ENCODE measurements at regions not wholly inside any gene's neighbourhood (a gene's known extent, or its start where the extent isn't known, plus 50 kb on each side); places are given as distances from the start of the nearest gene placed in this dataset.

DNA sequence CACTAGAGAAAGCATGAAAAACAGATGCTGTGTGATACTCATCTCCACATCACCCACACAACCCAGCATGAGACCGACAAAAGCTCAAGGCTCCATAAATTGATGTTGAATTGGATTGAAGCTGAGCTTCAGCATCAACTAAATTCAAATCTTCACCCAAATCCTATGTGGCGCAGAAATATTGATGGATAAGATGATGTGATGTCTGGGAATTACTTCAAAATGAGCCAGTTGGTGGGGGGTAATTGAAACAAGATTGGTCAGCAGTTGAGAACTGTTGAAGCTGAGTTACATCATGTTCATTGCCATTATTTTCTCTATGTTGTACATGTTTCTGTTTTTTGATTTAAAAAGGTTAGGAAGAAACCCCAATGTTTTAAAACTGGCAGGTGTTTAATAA, 166.5 kb upstream of the STS start:
- no peak for TF ChIP-seq CTCF (conservative IDR thresholded peaks at IDR 0.05; ENCODE audit: low read depth, low read length)
- H3K4me3 ChIP-seq (ENCODE audit: low read depth, low read length): no peak overlapping the region
- DNase-seq (ENCODE audit: low read depth): no peak

DNA sequence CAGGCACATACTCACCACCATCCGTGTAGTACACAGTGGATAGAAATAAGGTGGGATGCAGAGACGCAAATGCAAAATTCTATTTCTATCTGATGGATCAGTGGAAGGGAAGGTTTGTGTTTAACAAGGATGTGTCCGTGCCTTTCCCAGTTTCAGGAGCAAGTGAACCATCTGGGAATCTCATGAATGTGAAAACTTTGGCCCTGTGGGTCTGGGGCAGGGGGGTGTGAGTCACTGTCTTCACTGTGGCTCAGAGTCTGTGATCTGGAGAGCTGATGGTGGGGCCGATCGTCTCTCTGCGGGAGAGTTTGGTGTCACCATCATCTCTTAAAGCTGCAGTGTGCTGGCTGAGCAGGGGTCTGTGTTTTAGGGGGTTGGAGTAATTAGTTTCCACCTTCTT, 179.3 kb upstream of the STS start:
- TF ChIP-seq CTCF (conservative IDR thresholded peaks at IDR 0.05; ENCODE audit: low read depth, low read length): no peak
- no peak overlapping the region for H3K4me3 ChIP-seq (ENCODE audit: low read depth, low read length)
- no peak for DNase-seq (ENCODE audit: low read depth)

- no peak for DNase-seq (ENCODE audit: low read depth)
- TF ChIP-seq CTCF (conservative IDR thresholded peaks at IDR 0.05; ENCODE audit: low read depth, low read length): no peak
- H3K4me3 ChIP-seq (ENCODE audit: low read depth, low read length): no peak overlapping the region
Observed at GRCh38 chrX:6965729-6966128, 181.8 kb upstream of the STS start.

GRCh38 chrX:6962006-6962355, 185.5 kb upstream of the STS start:
- no peak overlapping the region for H3K4me3 ChIP-seq (ENCODE audit: low read depth, low read length)
- no peak for DNase-seq (ENCODE audit: low read depth)
- no peak for TF ChIP-seq CTCF (conservative IDR thresholded peaks at IDR 0.05; ENCODE audit: low read depth, low read length)

DNA sequence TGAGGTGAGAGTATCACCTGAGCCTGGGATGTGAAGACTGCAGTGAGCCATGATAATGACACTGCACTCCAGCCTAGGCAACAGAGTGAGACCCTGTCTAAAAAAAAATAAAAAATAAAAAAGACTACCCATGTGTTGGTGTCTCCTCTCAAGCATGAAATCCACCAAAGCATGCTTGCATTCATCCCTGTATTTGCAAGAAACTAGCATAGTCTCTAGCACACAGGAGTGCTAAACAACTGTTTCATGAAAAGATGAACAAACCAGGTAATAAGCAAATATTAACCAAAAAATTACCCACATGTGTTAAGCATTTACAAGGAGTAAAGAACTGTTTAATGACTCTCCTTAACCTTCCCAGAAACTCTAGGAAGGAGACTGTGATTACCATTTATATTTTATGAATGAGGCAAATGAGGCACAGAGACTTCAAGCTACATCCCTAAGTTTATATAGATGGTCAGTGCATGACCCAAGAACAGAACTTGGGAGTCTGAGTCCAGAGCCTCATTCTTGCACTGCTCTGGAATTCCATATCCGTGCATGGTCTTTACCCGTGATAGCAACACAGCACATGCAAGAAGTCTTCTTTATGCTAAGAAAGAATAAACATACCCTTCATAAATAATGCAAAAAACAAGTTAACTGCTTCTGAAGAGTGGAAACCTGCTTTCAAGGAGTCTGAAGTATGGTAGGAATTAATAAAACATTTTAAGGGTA, 186.1 kb upstream of the STS start:
- DNase-seq (ENCODE audit: low read depth): no peak

GRCh38 chrX:6959006-6959405, 188.5 kb upstream of the STS start:
- no peak overlapping the region for H3K4me3 ChIP-seq (ENCODE audit: low read depth, low read length)
- no peak for DNase-seq (ENCODE audit: low read depth)
- TF ChIP-seq CTCF (conservative IDR thresholded peaks at IDR 0.05; ENCODE audit: low read depth, low read length): no peak

More for the DNA sequence above, 186.1 kb upstream of the STS start:
- H3K4me3 ChIP-seq (ENCODE audit: low read depth, low read length): no peak overlapping the region
- TF ChIP-seq CTCF (conservative IDR thresholded peaks at IDR 0.05; ENCODE audit: low read depth, low read length): no peak

GRCh38 chrX:6954836-6955235, 192.7 kb upstream of the STS start:
- TF ChIP-seq CTCF (conservative IDR thresholded peaks at IDR 0.05; ENCODE audit: low read depth, low read length): no peak
- DNase-seq (ENCODE audit: low read depth): no peak

More at GRCh38 chrX:6954836-6955235, 192.7 kb upstream of the STS start:
- H3K4me3 ChIP-seq (ENCODE audit: low read depth, low read length): no peak overlapping the region

Measured in choroid plexus epithelial cell (primary cell).